ENCODE measurements at regions not wholly inside any gene's neighbourhood (a gene's known extent, or its start where the extent isn't known, plus 50 kb on each side); places are given as distances from the start of the nearest gene placed in this dataset.

DNA sequence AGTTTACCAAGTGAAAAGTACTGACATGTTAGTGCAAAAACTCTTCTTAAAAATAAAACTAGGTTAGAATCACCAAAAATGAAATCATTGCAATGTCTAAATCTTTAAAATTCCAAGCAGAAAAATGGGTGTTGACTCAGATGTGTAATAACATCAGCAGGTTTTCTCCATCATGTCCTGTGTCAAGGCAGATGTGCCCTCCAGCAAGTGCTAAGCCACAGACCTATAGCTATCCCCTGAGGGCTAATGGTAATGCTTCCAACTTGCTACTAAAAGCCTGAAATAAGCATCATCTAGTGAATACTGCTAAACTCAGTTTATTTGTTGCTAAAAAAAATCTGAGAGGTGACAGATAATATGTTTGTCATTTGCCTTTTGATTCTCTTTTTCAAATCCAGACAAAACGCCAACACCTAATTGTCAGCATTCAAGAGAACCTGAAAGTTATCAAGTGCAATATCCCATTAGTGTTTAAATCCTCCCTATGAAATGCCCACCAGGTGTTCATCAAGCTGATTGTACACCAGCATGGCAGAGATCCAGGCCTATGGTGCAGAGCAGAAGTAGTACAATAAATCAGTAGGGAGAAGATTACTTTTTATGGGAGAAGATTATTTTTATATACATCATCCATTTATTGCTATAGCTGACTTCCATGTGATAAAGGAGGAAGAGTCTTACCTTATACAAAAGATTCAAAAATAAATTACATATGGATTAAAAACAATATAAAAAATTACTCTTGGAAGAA, 55.1 kb upstream of the SYT9 start:
- H3K27ac ChIP-seq (ENCODE audit: low read length, poor library complexity, severe bottlenecking): no peak overlapping the region

DNA sequence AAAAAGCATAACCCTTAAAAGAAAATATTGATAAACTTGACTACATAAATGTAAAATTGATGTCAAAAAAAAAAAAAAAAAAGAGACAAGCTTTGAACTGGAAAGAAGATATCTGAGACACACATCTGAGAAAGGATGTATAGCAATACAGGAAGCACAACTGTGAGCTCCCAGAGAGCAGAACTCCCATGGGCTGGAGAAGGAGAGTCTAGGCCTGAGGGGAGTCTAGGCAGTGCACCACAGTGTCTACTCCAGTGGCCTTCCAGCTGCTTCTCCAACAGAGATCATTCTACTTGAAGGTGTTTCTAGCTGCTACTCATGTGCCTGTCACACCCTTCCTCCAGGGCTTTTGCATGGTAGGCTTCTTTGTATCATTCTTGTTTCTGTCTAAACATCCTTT, 54.2 kb upstream of the SYT9 start:
- Histone ChIP-seq H4K8ac (ENCODE audit: low read length) (no peak overlapping the region), H3K14ac (ENCODE audit: low read length in 2 of 2) (no peak overlapping the region), H2AK5ac (ENCODE audit: low read length, severe bottlenecking) (no peak overlapping the region), H3K27ac (ENCODE audit: low read length, poor library complexity, severe bottlenecking) (no peak overlapping the region), H2BK12ac (ENCODE audit: low read length in 2 of 2) (no peak overlapping the region), H3K9ac (ENCODE audit: low read length) (no peak overlapping the region), H3K4me2 (ENCODE audit: low read length, poor library complexity, severe bottlenecking) (no peak overlapping the region), H3K27me3 (ENCODE audit: control insufficient read depth in 1 of 2, insufficient read depth in 1 of 2, low read length in 2 of 2) (no peaks in the 10 kb centered on the region), H3K18ac (ENCODE audit: low read depth in 1 of 2, low read length in 2 of 2) (no peak overlapping the region), H4K91ac (ENCODE audit: low read length) (no peak overlapping the region), H2BK120ac (ENCODE audit: low read depth, low read length) (no peak overlapping the region), H3K79me1 (replicated peaks; ENCODE audit: low read length, poor library complexity, severe bottlenecking) (no peaks in the 10 kb centered on the region), H2BK15ac (ENCODE audit: low read depth, poor library complexity, severe bottlenecking) (no peak overlapping the region), H3K36me3 (ENCODE audit: control insufficient read depth in 1 of 2, insufficient read depth in 2 of 2, low read depth in 1 of 2, low read length in 2 of 2) (no peaks in the 10 kb centered on the region), H2AFZ (ENCODE audit: low read depth, low read length) (no peak overlapping the region), H3K23ac (ENCODE audit: low read length in 2 of 2) (no peak overlapping the region), H3K4me3 (ENCODE audit: insufficient read depth in 1 of 2, low read depth in 1 of 2, low read length in 2 of 2) (no peak overlapping the region), H3K4me1 (ENCODE audit: control insufficient read depth, insufficient read depth, low read depth, low read length) (no peaks in the 10 kb centered on the region), H3K4ac (ENCODE audit: low read depth in 1 of 2, low read length in 2 of 2) (no peak overlapping the region), H3K9me3 (ENCODE audit: control insufficient read depth, low read length) (no peaks in the 10 kb centered on the region), H2BK5ac (ENCODE audit: low read depth, low read length, poor library complexity, severe bottlenecking) (no peak overlapping the region)
- DNase-seq: no peak

More for the DNA sequence above, 55.1 kb upstream of the SYT9 start:
- Histone ChIP-seq H3K14ac (ENCODE audit: low read length in 2 of 2) (no peak overlapping the region), H2BK15ac (ENCODE audit: low read depth, poor library complexity, severe bottlenecking) (no peak overlapping the region), H3K4me1 (ENCODE audit: control insufficient read depth, insufficient read depth, low read depth, low read length) (no peaks in the 10 kb centered on the region), H3K9ac (ENCODE audit: low read length) (no peak overlapping the region), H4K8ac (ENCODE audit: low read length) (no peak overlapping the region), H3K9me3 (ENCODE audit: control insufficient read depth, low read length) (no peaks in the 10 kb centered on the region), H2BK120ac (ENCODE audit: low read depth, low read length) (no peak overlapping the region), H3K23ac (ENCODE audit: low read length in 2 of 2) (no peak overlapping the region), H2BK12ac (ENCODE audit: low read length in 2 of 2) (no peak overlapping the region), H3K18ac (ENCODE audit: low read depth in 1 of 2, low read length in 2 of 2) (no peak overlapping the region), H3K4me2 (ENCODE audit: low read length, poor library complexity, severe bottlenecking) (no peak overlapping the region), H3K4me3 (ENCODE audit: insufficient read depth in 1 of 2, low read depth in 1 of 2, low read length in 2 of 2) (no peak overlapping the region), H3K36me3 (ENCODE audit: control insufficient read depth in 1 of 2, insufficient read depth in 2 of 2, low read depth in 1 of 2, low read length in 2 of 2) (no peaks in the 10 kb centered on the region), H3K27me3 (ENCODE audit: control insufficient read depth in 1 of 2, insufficient read depth in 1 of 2, low read length in 2 of 2) (no peaks in the 10 kb centered on the region), H3K4ac (ENCODE audit: low read depth in 1 of 2, low read length in 2 of 2) (no peak overlapping the region), H3K79me1 (replicated peaks; ENCODE audit: low read length, poor library complexity, severe bottlenecking) (no peaks in the 10 kb centered on the region), H4K91ac (ENCODE audit: low read length) (no peak overlapping the region), H2AK5ac (ENCODE audit: low read length, severe bottlenecking) (no peak overlapping the region), H2AFZ (ENCODE audit: low read depth, low read length) (no peak overlapping the region), H2BK5ac (ENCODE audit: low read depth, low read length, poor library complexity, severe bottlenecking) (no peak overlapping the region)
- no peak for DNase-seq
- WGBS: 91% methylated on average over 1 of the region's 1 CpG
